GM18498 (cell line): ENCODE measurements at regions not wholly inside any gene's neighbourhood (a gene's known extent, or its start where the extent isn't known, plus 50 kb on each side); places are given as distances from the start of the nearest gene placed in this dataset.

ENCODE experiments used
- ATAC-seq: cut with Tn5 transposase; IDR thresholded peaks from one replicate; pipeline ENCODE4 v1.9.1; 2021; ENCODE audit warnings: mild to moderate bottlenecking, moderate library complexity; ENCODE audit not compliant: unreplicated experiment

GRCh38 chr15:61420546-61420945 lies 191.4 kb upstream of the RORA start:
- ATAC-seq, result no peak

- ATAC-seq, result no peak
Measured at GRCh38 chr15:61415617-61416120, 186.6 kb upstream of the RORA start.

- ATAC-seq, result no peak
Measured at GRCh38 chr15:61411902-61412510, 182.9 kb upstream of the RORA start.

GRCh38 chr15:61410662-61411061 lies 181.6 kb upstream of the RORA start:
- ATAC-seq, result no peak

GRCh38 chr15:61404567-61404966 lies 175.5 kb upstream of the RORA start:
- ATAC-seq, result no peak

- no peak for ATAC-seq
Measured at GRCh38 chr15:61403884-61404283, 174.8 kb upstream of the RORA start.

GRCh38 chr15:61401903-61402698 lies 173.0 kb upstream of the RORA start:
- no peak for ATAC-seq

GRCh38 chr15:61398310-61398709 lies 169.2 kb upstream of the RORA start:
- no peak for ATAC-seq

GRCh38 chr15:61396235-61396919 lies 167.3 kb upstream of the RORA start:
- ATAC-seq, result no peak

GRCh38 chr15:61393949-61394348 lies 164.8 kb upstream of the RORA start:
- no peak for ATAC-seq

- no peak for ATAC-seq
Measured at GRCh38 chr15:61393524-61393923, 164.4 kb upstream of the RORA start.

- ATAC-seq, result no peak
Measured at GRCh38 chr15:61390138-61390537, 161.0 kb upstream of the RORA start.

- ATAC-seq, result no peak
Measured at GRCh38 chr15:61389334-61390028, 160.4 kb upstream of the RORA start.

- no peak for ATAC-seq
Measured at GRCh38 chr15:61387675-61388074, 158.6 kb upstream of the RORA start.

- ATAC-seq, result no peak
Measured at GRCh38 chr15:61383421-61383820, 154.3 kb upstream of the RORA start.

- ATAC-seq, result no peak
Measured at GRCh38 chr15:61382927-61383326, 153.8 kb upstream of the RORA start.

- ATAC-seq, result no peak
Measured at GRCh38 chr15:61381501-61381900, 152.4 kb upstream of the RORA start.

- ATAC-seq, result no peak
Measured at GRCh38 chr15:61380270-61380669, 151.2 kb upstream of the RORA start.

- ATAC-seq, result no peak
Measured at GRCh38 chr15:61379005-61379404, 149.9 kb upstream of the RORA start.

- no peak for ATAC-seq
Measured at GRCh38 chr15:61376961-61377360, 147.9 kb upstream of the RORA start.

GRCh38 chr15:61376516-61376915 lies 147.4 kb upstream of the RORA start:
- ATAC-seq, result no peak
